ENCODE measurements at regions not wholly inside any gene's neighbourhood (a gene's known extent, or its start where the extent isn't known, plus 50 kb on each side); places are given as distances from the start of the nearest gene placed in this dataset.
"Not testable (repeated sequence)": the region's sequence is repeated elsewhere in the genome, so short reads cannot be mapped to it uniquely, and the experiment has no call there.

DNA sequence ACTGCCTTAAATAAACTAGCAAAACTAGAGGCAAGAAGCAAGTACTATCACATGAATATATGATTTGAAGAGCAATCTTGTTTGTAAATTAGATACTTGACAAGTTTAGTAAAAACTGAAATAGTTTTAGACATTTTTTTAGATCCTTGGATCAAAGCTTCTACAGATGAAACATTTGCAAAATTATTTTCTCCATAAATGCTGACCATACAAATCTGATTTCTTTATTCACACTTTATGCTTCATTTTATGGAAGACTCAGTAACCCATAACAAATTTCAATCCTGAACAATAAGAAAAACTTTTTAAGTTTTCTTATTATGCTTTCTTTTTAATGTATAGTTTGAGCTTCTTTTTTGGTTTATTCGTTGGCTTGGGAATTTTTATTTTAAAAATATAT lies 750.2 kb upstream of the SLITRK5 start:
- no peaks in the 10 kb centered on the region for H3K9me3 ChIP-seq
- TF ChIP-seq POLR2AphosphoS5 (IDR thresholded peaks at IDR 0.05), result no peak
- TF ChIP-seq, protein P1, sequence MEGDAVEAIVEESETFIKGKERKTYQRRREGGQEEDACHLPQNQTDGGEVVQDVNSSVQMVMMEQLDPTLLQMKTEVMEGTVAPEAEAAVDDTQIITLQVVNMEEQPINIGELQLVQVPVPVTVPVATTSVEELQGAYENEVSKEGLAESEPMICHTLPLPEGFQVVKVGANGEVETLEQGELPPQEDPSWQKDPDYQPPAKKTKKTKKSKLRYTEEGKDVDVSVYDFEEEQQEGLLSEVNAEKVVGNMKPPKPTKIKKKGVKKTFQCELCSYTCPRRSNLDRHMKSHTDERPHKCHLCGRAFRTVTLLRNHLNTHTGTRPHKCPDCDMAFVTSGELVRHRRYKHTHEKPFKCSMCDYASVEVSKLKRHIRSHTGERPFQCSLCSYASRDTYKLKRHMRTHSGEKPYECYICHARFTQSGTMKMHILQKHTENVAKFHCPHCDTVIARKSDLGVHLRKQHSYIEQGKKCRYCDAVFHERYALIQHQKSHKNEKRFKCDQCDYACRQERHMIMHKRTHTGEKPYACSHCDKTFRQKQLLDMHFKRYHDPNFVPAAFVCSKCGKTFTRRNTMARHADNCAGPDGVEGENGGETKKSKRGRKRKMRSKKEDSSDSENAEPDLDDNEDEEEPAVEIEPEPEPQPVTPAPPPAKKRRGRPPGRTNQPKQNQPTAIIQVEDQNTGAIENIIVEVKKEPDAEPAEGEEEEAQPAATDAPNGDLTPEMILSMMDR (IDR thresholded peaks at IDR 0.05), result no peak
- no peak for TF ChIP-seq POLR2A (IDR thresholded peaks at IDR 0.05)
- TF ChIP-seq EP300 (IDR thresholded peaks at IDR 0.05), result no peak
- WGBS, 2 donors, result 77 to 78% methylated on average over 1 of the region's 1 CpG

DNA sequence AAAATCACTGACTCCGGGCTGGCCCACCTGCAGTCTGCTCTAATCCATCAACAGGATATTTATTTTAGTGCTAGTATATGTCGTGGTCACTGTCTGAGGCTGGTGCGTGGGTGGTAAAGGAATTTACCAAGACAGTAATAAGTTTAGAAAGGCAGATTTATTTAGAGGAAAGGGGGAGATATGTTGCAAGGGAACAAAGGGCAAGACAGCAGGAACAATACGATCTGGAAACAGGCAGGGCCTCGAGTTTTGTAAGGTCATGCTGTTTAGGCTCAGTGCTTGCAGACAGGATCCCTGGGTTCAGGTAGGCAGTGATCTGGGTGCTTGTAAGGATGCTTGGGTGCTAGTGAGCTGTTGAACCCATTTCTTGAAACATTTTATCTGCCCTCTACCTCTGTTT lies 748.2 kb upstream of the SLITRK5 start:
- TF ChIP-seq POLR2A (IDR thresholded peaks at IDR 0.05) (no peak), POLR2AphosphoS5 (IDR thresholded peaks at IDR 0.05) (no peak), EP300 (IDR thresholded peaks at IDR 0.05) (no peak)
- TF ChIP-seq, protein P1 (IDR thresholded peaks at IDR 0.05), result no peak
- H3K9me3 ChIP-seq, result no peaks in the 10 kb centered on the region
- H3K27me3 ChIP-seq, result no peaks in the 10 kb centered on the region
- ATAC-seq (ENCODE audit: low FRiP score in 2 of 2), result no peak
- 47 to 53% methylated on average over 5 of the region's 5 CpGs for WGBS, 2 donors
- H3K36me3 ChIP-seq, result no peaks in the 10 kb centered on the region
- no peak for DNase-seq
- H3K27ac ChIP-seq, result no peak overlapping the region
- no peak overlapping the region for H3K4me3 ChIP-seq
- no peaks in the 10 kb centered on the region for H3K4me1 ChIP-seq

More for the DNA sequence above, 750.2 kb upstream of the SLITRK5 start:
- ATAC-seq (ENCODE audit: low FRiP score in 2 of 2), result no peak
- H3K36me3 ChIP-seq, result no peaks in the 10 kb centered on the region
- no peak for DNase-seq
- no peak overlapping the region for H3K27ac ChIP-seq
- no peaks in the 10 kb centered on the region for H3K4me1 ChIP-seq
- no peak overlapping the region for H3K4me3 ChIP-seq
- no peaks in the 10 kb centered on the region for H3K27me3 ChIP-seq

DNA sequence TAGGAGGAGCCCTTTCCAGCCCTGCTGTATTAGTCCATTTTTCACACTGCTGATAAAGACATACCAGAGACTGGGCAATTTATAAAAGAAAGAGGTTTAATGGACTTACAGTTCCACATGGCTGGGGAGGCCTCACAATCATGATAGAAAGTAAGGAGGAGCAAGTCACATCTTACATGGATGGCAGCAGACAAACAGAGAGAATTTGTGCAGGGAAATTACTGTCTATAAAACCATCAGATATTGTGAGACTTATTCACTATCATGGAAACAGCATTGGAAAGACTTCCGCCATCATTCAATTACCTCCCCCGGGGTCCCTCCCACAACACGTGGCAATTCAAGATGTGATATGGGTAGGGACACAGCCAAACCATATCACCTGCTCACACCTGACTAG lies 744.3 kb upstream of the SLITRK5 start:
- ATAC-seq (ENCODE audit: low FRiP score in 2 of 2), result not testable (repeated sequence)

DNA sequence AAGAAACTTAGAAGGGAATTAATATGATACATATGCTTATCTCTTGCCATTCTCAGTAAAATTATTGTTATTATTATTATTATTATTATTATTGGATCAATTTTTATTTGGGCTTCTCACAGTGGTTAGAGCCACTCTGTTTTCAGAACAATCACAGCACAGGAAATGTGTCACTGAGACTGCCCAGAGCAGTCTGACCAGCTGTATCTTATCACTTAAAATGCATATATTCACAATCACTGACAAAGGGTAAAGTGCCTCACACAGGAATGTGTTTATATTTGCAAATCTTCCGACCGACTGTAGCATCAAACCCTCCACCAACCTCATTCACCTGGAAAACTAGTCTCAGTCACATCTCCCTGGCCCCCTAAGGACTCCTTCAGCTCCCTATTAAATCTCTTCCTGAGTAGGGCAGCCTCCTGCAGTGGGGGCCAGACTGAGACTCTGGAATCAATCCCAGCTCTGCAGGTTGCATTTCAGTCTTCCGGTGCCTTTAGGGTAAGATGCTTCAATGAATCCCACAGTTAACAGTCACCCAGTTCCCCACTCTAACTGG lies 738.3 kb upstream of the SLITRK5 start:
- 24 to 51% methylated on average over 3 of the region's 3 CpGs for WGBS, 2 donors
- no peak for DNase-seq

More for the DNA sequence above, 744.3 kb upstream of the SLITRK5 start:
- not testable (repeated sequence) for H3K9me3 ChIP-seq, H3K27me3 ChIP-seq, H3K36me3 ChIP-seq, H3K27ac ChIP-seq, H3K4me1 ChIP-seq, H3K4me3 ChIP-seq, DNase-seq
- 86 to 87% methylated on average over 3 of the region's 3 CpGs for WGBS, 2 donors

DNA sequence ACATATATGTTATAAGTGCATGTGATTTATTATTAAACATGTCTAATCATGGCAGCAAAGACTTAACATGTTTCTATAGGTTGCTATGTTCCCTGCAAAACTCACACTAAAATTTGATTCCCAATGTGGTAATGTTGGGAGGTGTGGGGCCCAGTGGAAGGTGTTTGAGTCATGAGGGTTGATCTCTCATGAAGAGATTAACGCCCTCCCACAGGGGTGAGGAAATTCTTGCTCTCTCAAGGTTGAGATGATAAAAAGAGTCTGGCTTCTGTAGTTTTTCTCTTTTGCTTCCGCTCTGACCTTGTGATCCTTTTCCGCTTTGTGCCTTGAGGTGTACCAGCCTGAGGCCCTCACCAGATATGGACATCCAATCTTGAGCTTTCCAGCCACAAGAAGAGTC lies 737.5 kb upstream of the SLITRK5 start:
- TF ChIP-seq, protein P1 (IDR thresholded peaks at IDR 0.05), result no peak
- TF ChIP-seq POLR2AphosphoS5 (IDR thresholded peaks at IDR 0.05), result no peak
- H3K27ac ChIP-seq, result no peak overlapping the region
- WGBS, 2 donors, result 84 to 87% methylated on average over 3 of the region's 3 CpGs
- no peaks in the 10 kb centered on the region for H3K36me3 ChIP-seq
- ATAC-seq (ENCODE audit: low FRiP score in 2 of 2), result no peak
- no peak for DNase-seq
- no peaks in the 10 kb centered on the region for H3K27me3 ChIP-seq
- H3K4me3 ChIP-seq, result no peak overlapping the region
- H3K9me3 ChIP-seq, result no peaks in the 10 kb centered on the region
- H3K4me1 ChIP-seq, result no peaks in the 10 kb centered on the region

More for the DNA sequence above, 738.3 kb upstream of the SLITRK5 start:
- Histone ChIP-seq H3K4me3 (no peak overlapping the region), H3K27ac (no peak overlapping the region), H3K36me3 (no peaks in the 10 kb centered on the region), H3K4me1 (no peaks in the 10 kb centered on the region), H3K9me3 (no peaks in the 10 kb centered on the region), H3K27me3 (no peaks in the 10 kb centered on the region)
- no peak for ATAC-seq (ENCODE audit: low FRiP score in 2 of 2)
- TF ChIP-seq EP300 (IDR thresholded peaks at IDR 0.05), result no peak

DNA sequence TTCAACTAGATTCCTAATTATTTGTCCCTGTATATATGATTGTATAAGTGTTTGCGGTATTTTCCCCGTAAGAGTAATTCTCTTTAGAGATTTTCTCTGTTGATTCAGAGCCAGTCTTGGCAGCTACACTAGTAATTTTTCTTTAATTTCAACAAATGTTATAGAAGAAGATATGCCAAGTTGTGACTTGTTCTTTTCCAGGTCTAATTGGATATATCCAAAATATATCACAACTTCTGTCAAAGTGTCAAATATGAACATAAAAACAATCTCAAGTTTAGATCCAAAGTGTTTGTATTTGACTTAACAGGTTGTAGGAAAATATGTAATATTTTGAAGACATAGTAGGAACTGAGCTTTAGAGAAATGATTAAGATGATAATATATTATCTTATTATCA lies 733.9 kb upstream of the SLITRK5 start:
- H3K9me3 ChIP-seq, result no peaks in the 10 kb centered on the region

More for the DNA sequence above, 733.9 kb upstream of the SLITRK5 start:
- H3K27me3 ChIP-seq, result no peaks in the 10 kb centered on the region
- ATAC-seq (ENCODE audit: low FRiP score in 2 of 2) (no peak), DNase-seq (no peak)
- no peak overlapping the region for H3K27ac ChIP-seq
- no peaks in the 10 kb centered on the region for H3K36me3 ChIP-seq
- H3K4me3 ChIP-seq, result no peak overlapping the region
- no peaks in the 10 kb centered on the region for H3K4me1 ChIP-seq
- 86 to 87% methylated on average over 2 of the region's 2 CpGs for WGBS, 2 donors
- TF ChIP-seq POLR2AphosphoS5 (IDR thresholded peaks at IDR 0.05) (no peak), POLR2A (IDR thresholded peaks at IDR 0.05) (no peak), EP300 (IDR thresholded peaks at IDR 0.05) (no peak)
- TF ChIP-seq, protein P1 (IDR thresholded peaks at IDR 0.05), result no peak
